Caco-2 (cell line): ENCODE measurements at regions not wholly inside any gene's neighbourhood (a gene's known extent, or its start where the extent isn't known, plus 50 kb on each side); places are given as distances from the start of the nearest gene placed in this dataset.

Source experiments
- BruUV-seq: library from RNA; stranded (reverse); fragments of 400-500 nt; replicated peaks from 2 replicates; lab custom pipeline; 2021; lab: Mats Ljungman, UMichigan
- CTCF ChIA-PET: fragments of 300-600 bp; sonication (Branson Sonifier 250); formaldehyde crosslinking; loops from one replicate; lab custom pipeline; 2022; ENCODE audit warnings: antibody characterized with exemption; lab: Charles Lee
- POLR2A ChIA-PET: fragments of 300-600 bp; sonication (Branson Sonifier 250); formaldehyde crosslinking; loops from one replicate; lab custom pipeline; 2022; ENCODE audit warnings: antibody characterized with exemption; lab: Charles Lee
- DNase-seq, 2 experiments: peaks; one replicate each; pipeline versions ENCODE4 v3.0.0 to v3.0.0-alpha.2; 2020 to 2022
- H3K27me3 ChIP-seq: replicated peaks from 2 replicates; pipeline ENCODE4 v1.6.0; 2011; ENCODE audit warnings: low read length; ENCODE audit not compliant: control insufficient read depth, insufficient read depth
- H3K36me3 ChIP-seq: 2 replicates; pipeline ENCODE4 v1.5.1; 2011; ENCODE audit warnings: low read length; ENCODE audit not compliant: control insufficient read depth, insufficient read depth
- H3K4me1 ChIP-seq: fragments of 250-450 bp; sonication (Bioruptor Pico); 2 replicates; pipeline ENCODE4 v1.5.1; 2020; ENCODE audit warnings: mild to moderate bottlenecking
- H3K4me3 ChIP-seq: 2 replicates; pipeline ENCODE4 v1.5.1; 2011; ENCODE audit warnings: low read depth, mild to moderate bottlenecking, control low read depth, low read length
- H3K9me3 ChIP-seq: fragments of 250-450 bp; sonication (Bioruptor Pico); 2 replicates; pipeline ENCODE4 v1.5.1; 2020; ENCODE audit warnings: mild to moderate bottlenecking, moderate library complexity
- H3K27ac Mint-ChIP-seq: one replicate; pipeline ENCODE4 v1.8.0; 2022; ENCODE audit warnings: mixed read lengths; ENCODE audit not compliant: unreplicated experiment
- H3K27me3 Mint-ChIP-seq: one replicate; pipeline ENCODE4 v1.8.0; 2022; ENCODE audit warnings: mixed read lengths; ENCODE audit not compliant: insufficient read depth, unreplicated experiment
- H3K36me3 Mint-ChIP-seq: one replicate; pipeline ENCODE4 v1.8.0; 2022; ENCODE audit warnings: mild to moderate bottlenecking, mixed read lengths; ENCODE audit not compliant: insufficient read depth, unreplicated experiment
- H3K4me1 Mint-ChIP-seq: one replicate; pipeline ENCODE4 v1.8.0; 2022; ENCODE audit warnings: low read depth, mixed read lengths; ENCODE audit not compliant: unreplicated experiment
- H3K4me3 Mint-ChIP-seq: one replicate; pipeline ENCODE4 v1.8.0; 2022; ENCODE audit warnings: mild to moderate bottlenecking, moderate library complexity, mixed read lengths; ENCODE audit not compliant: unreplicated experiment
- H3K9me3 Mint-ChIP-seq: one replicate; pipeline ENCODE4 v1.8.0; 2022; ENCODE audit warnings: mixed read lengths; ENCODE audit not compliant: unreplicated experiment
- CTCF ChIP-seq, 2 experiments: fragments of 200-600 bp in 1 of 2; IDR thresholded peaks; 1 replicate in 1 of 2; 2 replicates in 1 of 2; pipeline versions ENCODE4 v1.5.1 to v1.8.0; 2011 to 2022; ENCODE audit warnings: antibody characterized with exemption in 1 of 2, control low read depth in 1 of 2, inconsistent platforms in 1 of 2, low read depth in 1 of 2, low read length in 1 of 2, mild to moderate bottlenecking in 1 of 2, moderate library complexity in 1 of 2; ENCODE audit not compliant: insufficient read depth in 1 of 2, severe bottlenecking in 1 of 2, unreplicated experiment in 1 of 2
- intact Hi-C: fragments of 100-400 bp; cut with micrococcal nuclease; formaldehyde crosslinking; loops from one replicate; pipeline ENCODE4 v1.10.0; 2022; ENCODE audit not compliant: unreplicated experiment

GRCh38 chr11:134925432-134925831, 513.4 kb upstream of the B3GAT1 start:
- intact Hi-C loops: no loop called here
- Histone ChIP-seq H3K4me3 (no peak overlapping the region), H3K36me3 (no peaks in the 10 kb centered on the region), H3K27me3 (no peaks in the 10 kb centered on the region), H3K9me3 (peaks cover 35% of the 10 kb centered on the region), H3K4me1 (peaks cover 17% of the 10 kb centered on the region)
- no peak for DNase-seq
- Mint-ChIP-seq H3K4me3 (no peak overlapping the region), H3K4me1 (peaks cover 10% of the 10 kb centered on the region), H3K27ac (no peak overlapping the region), H3K27me3 (peaks cover 1% of the 10 kb centered on the region), H3K9me3 (peaks cover 38% of the 10 kb centered on the region), H3K36me3 (no peaks in the 10 kb centered on the region)
- BruUV-seq: no TSS peak
- no peak for TF ChIP-seq CTCF (IDR thresholded peaks at IDR 0.05; ENCODE audit: insufficient read depth in 1 of 2, low read depth in 1 of 2, low read length in 1 of 2, severe bottlenecking in 1 of 2, unreplicated experiment in 1 of 2)
- CTCF ChIA-PET: no interaction called here
- POLR2A ChIA-PET: no interaction called here

GRCh38 chr11:134923441-134923840, 511.4 kb upstream of the B3GAT1 start:
- ChIA-PET POLR2A (no interaction called here), CTCF (no interaction called here)
- intact Hi-C loops: no loop called here
- H3K27me3 Mint-ChIP-seq: peaks cover 6% of the 10 kb centered on the region
- H3K9me3 ChIP-seq: peaks cover 36% of the 10 kb centered on the region
- no peaks in the 10 kb centered on the region for H3K36me3 Mint-ChIP-seq
- no peaks in the 10 kb centered on the region for H3K27me3 ChIP-seq
- DNase-seq: no peak
- H3K4me1 Mint-ChIP-seq: peaks cover 10% of the 10 kb centered on the region
- no peak overlapping the region for H3K4me3 ChIP-seq
- H3K36me3 ChIP-seq: no peaks in the 10 kb centered on the region
- BruUV-seq: no TSS peak
- peaks cover 29% of the 10 kb centered on the region for H3K9me3 Mint-ChIP-seq
- TF ChIP-seq CTCF (IDR thresholded peaks at IDR 0.05; ENCODE audit: insufficient read depth in 1 of 2, low read depth in 1 of 2, low read length in 1 of 2, severe bottlenecking in 1 of 2, unreplicated experiment in 1 of 2): no peak
- H3K4me3 Mint-ChIP-seq: no peak overlapping the region
- H3K4me1 ChIP-seq: peaks cover 12% of the 10 kb centered on the region
- H3K27ac Mint-ChIP-seq: no peak overlapping the region

GRCh38 chr11:134921938-134922337, 509.9 kb upstream of the B3GAT1 start:
- no peak for TF ChIP-seq CTCF (IDR thresholded peaks at IDR 0.05; ENCODE audit: insufficient read depth in 1 of 2, low read depth in 1 of 2, low read length in 1 of 2, severe bottlenecking in 1 of 2, unreplicated experiment in 1 of 2)
- ChIA-PET POLR2A (no interaction called here), CTCF (interaction anchor here (0.6 kb wide), 1 partner anchor 63 kb away, joined by 3 read pairs; no protein-coding TSS in a partner anchor)
- H3K27me3 Mint-ChIP-seq: peaks cover 6% of the 10 kb centered on the region
- Histone ChIP-seq H3K4me1 (peaks cover 12% of the 10 kb centered on the region), H3K27me3 (no peaks in the 10 kb centered on the region), H3K4me3 (no peak overlapping the region), H3K9me3 (peaks cover 36% of the 10 kb centered on the region), H3K36me3 (no peaks in the 10 kb centered on the region)
- no peak overlapping the region for H3K4me3 Mint-ChIP-seq
- H3K4me1 Mint-ChIP-seq: peaks cover 10% of the 10 kb centered on the region
- no peak overlapping the region for H3K27ac Mint-ChIP-seq
- no peak for DNase-seq
- peaks cover 29% of the 10 kb centered on the region for H3K9me3 Mint-ChIP-seq
- no TSS peak for BruUV-seq
- no peaks in the 10 kb centered on the region for H3K36me3 Mint-ChIP-seq
- intact Hi-C loops: no loop called here
